Kidney (tissue), 13 donors: ENCODE measurements at regions not wholly inside any gene's neighbourhood (a gene's known extent, or its start where the extent isn't known, plus 50 kb on each side); places are given as distances from the start of the nearest gene placed in this dataset.

Experiments used
- DNase-seq, 5 donors: peaks; one replicate each; pipeline ENCODE4 v3.0.0-alpha.2; 2013 to 2020
- FAIRE-seq: peaks from 2 replicates; lab custom pipeline; 2012; peaks lifted over from hg19 to GRCh38; lab: Jason Lieb, UNC
- H3K27ac ChIP-seq, 2 donors: one replicate each; pipeline ENCODE4 v1.7.0; 2013; ENCODE audit warnings: low read depth in 2 of 2, low read length in 2 of 2, inconsistent platforms in 1 of 2
- H3K27me3 ChIP-seq: one replicate; pipeline ENCODE4 v1.7.1; 2013; ENCODE audit warnings: low read length, inconsistent platforms; ENCODE audit not compliant: control insufficient read depth, insufficient read depth
- H3K36me3 ChIP-seq, 3 donors: one replicate each; pipeline versions ENCODE4 v1.7.0 to v1.7.1; 2013; ENCODE audit warnings: low read length in 3 of 3, control low read depth in 1 of 3, inconsistent platforms in 1 of 3; ENCODE audit not compliant: insufficient read depth in 3 of 3, control insufficient read depth in 2 of 3
- H3K4me1 ChIP-seq, 3 donors: one replicate each; pipeline versions ENCODE4 v1.7.0 to v1.7.1; 2013; ENCODE audit warnings: low read length in 3 of 3, inconsistent platforms in 1 of 3, low read depth in 1 of 3; ENCODE audit not compliant: control insufficient read depth in 2 of 3, insufficient read depth in 2 of 3
- H3K4me3 ChIP-seq, 3 donors: one replicate each; pipeline versions ENCODE4 v1.7.0 to v1.8.1; 2013; ENCODE audit warnings: low read length in 3 of 3, control low read depth in 1 of 3, inconsistent platforms in 1 of 3
- H3K9ac ChIP-seq, 3 donors: one replicate each; pipeline versions ENCODE4 v1.7.0 to v1.7.1; 2013; ENCODE audit warnings: low read length in 3 of 3, control low read depth in 1 of 3, inconsistent platforms in 1 of 3
- H3K9me3 ChIP-seq, 3 donors: one replicate each; pipeline versions ENCODE4 v1.7.0 to v1.7.1; 2013; ENCODE audit warnings: low read length in 3 of 3, control low read depth in 1 of 3, inconsistent platforms in 1 of 3; ENCODE audit not compliant: control insufficient read depth in 2 of 3, insufficient read depth in 1 of 3
- intact Hi-C: fragments of 100-400 bp; cut with DNase I; formaldehyde crosslinking; loops from one replicate; pipeline ENCODE4 v1.11.1; 2022
- TF ChIP-seq, protein P1 (sequence below): IDR thresholded peaks from 3 replicates; pipeline ENCODE4 v1.5.1; 2012; ENCODE audit warnings: mild to moderate bottlenecking, moderate library complexity, borderline replicate concordance; ENCODE audit not compliant: insufficient read depth; ENCODE audit errors: extremely low read depth
- donor health status: control.
- donor health status: control.
- donor health status: control.
- donor health status: control.
- donor health status: control.
- donor health status: DM: yes; HTN: yes; CAD: no.
- donor health status: Normal renal cell carcinoma (clear cell type).

DNA sequence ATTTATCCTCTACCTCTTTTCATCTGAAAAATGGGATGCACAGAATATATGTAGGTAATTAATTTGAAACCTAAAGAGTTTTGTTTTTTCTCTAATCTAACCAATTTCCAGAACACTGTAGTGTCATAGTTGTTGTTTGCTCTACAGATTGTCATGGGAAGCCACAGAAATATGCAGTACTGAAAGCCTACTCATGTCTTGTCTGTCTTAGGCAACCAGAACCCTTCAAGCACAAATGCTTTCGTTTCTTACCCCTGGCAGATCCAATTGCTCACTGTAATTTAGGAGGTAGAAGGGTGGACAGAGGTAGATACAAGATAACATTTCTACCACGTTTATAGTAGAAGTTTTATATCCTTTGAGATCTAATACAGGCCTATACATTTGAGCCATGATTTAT is 330.2 kb upstream of the NOVA1 start:
- intact Hi-C loops, result no loop called here
- TF ChIP-seq, protein P1, sequence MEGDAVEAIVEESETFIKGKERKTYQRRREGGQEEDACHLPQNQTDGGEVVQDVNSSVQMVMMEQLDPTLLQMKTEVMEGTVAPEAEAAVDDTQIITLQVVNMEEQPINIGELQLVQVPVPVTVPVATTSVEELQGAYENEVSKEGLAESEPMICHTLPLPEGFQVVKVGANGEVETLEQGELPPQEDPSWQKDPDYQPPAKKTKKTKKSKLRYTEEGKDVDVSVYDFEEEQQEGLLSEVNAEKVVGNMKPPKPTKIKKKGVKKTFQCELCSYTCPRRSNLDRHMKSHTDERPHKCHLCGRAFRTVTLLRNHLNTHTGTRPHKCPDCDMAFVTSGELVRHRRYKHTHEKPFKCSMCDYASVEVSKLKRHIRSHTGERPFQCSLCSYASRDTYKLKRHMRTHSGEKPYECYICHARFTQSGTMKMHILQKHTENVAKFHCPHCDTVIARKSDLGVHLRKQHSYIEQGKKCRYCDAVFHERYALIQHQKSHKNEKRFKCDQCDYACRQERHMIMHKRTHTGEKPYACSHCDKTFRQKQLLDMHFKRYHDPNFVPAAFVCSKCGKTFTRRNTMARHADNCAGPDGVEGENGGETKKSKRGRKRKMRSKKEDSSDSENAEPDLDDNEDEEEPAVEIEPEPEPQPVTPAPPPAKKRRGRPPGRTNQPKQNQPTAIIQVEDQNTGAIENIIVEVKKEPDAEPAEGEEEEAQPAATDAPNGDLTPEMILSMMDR, result no peak
- FAIRE-seq, result no peak

DNA sequence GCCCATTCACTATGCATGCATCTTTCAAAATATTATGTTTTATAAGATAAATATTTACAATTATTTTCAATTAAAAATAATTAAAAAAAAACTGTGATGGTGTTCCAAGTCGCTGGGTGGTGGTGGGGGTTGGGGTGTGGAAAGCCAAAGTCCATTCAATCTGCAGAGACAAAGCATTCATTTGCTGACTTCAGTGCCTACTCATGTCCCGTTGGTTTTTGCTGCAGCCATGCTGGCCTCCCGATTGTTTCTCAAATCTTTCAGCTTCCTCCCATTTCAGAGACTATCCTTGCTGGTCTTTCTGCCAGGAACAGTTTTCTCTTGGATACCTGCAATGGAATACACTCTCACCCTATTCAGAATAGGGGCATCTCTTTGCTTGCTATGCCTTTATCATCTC is 331.5 kb upstream of the NOVA1 start:
- H3K4me3 ChIP-seq, result no peak overlapping the region
- H3K27me3 ChIP-seq, result no peaks in the 10 kb centered on the region
- H3K36me3 ChIP-seq, result no peaks in the 10 kb centered on the region
- no peaks in the 10 kb centered on the region for H3K9me3 ChIP-seq
- H3K27ac ChIP-seq, result no peak overlapping the region
- H3K9ac ChIP-seq, result no peak overlapping the region
- DNase-seq, result no peak
- FAIRE-seq, result no peak
- TF ChIP-seq, protein P1, result no peak
- no peaks in the 10 kb centered on the region for H3K4me1 ChIP-seq
- intact Hi-C loops, result no loop called here

More for the DNA sequence above, 330.2 kb upstream of the NOVA1 start:
- Histone ChIP-seq H3K9ac (no peak overlapping the region), H3K9me3 (no peaks in the 10 kb centered on the region), H3K27ac (no peak overlapping the region), H3K36me3 (no peaks in the 10 kb centered on the region), H3K4me1 (no peaks in the 10 kb centered on the region), H3K27me3 (no peaks in the 10 kb centered on the region), H3K4me3 (no peak overlapping the region)
- no peak for DNase-seq

DNA sequence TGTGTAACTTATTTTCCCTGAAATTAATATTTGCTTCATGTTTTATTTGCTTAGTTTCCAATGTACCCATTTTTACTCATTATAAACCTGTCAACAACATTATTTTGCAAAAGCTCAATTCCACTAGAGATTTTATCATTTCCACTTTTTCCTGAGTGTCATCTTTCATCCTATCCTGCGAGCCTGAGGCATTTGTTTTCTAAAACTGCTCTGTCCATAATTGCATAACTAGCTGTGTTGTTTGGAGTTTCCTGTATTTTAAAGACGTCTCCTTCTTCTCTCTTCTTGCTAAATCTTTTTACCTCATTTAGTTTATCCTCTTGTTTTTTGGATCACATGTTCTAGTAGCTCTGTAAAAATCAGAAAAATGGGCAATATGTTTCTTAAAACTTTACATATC is 332.7 kb upstream of the NOVA1 start:
- intact Hi-C loops, result no loop called here
- FAIRE-seq, result no peak

More for the DNA sequence above, 332.7 kb upstream of the NOVA1 start:
- H3K36me3 ChIP-seq, result no peaks in the 10 kb centered on the region
- H3K9me3 ChIP-seq, result no peaks in the 10 kb centered on the region
- DNase-seq, result no peak
- H3K27me3 ChIP-seq, result no peaks in the 10 kb centered on the region
- H3K4me3 ChIP-seq, result no peak overlapping the region
- H3K4me1 ChIP-seq, result no peaks in the 10 kb centered on the region
- no peak overlapping the region for H3K9ac ChIP-seq
- TF ChIP-seq, protein P1, result no peak
- H3K27ac ChIP-seq, result no peak overlapping the region
